ENCODE measurements at regions not wholly inside any gene's neighbourhood (a gene's known extent, or its start where the extent isn't known, plus 50 kb on each side); places are given as distances from the start of the nearest gene placed in this dataset.
"Not testable (repeated sequence)": the region's sequence is repeated elsewhere in the genome, so short reads cannot be mapped to it uniquely, and the experiment has no call there.

GRCh38 chr5:89327608-89328007 lies 444.6 kb upstream of the MEF2C start:
- Mint-ChIP-seq H3K4me3 (ENCODE audit: low read depth) (no peak overlapping the region), H3K27me3 (no peaks in the 10 kb centered on the region), H3K36me3 (ENCODE audit: insufficient read depth) (no peaks in the 10 kb centered on the region), H3K9me3 (ENCODE audit: low read depth) (peaks cover 4% of the 10 kb centered on the region), H3K27ac (no peak overlapping the region), H3K4me1 (ENCODE audit: low read depth) (no peaks in the 10 kb centered on the region)
- DNase-seq (ENCODE audit: low spot score, unreplicated experiment) = no peak
- TF ChIP-seq CTCF (IDR thresholded peaks at IDR 0.05; ENCODE audit: unreplicated experiment) = no peak

- Mint-ChIP-seq H3K27ac (no peak overlapping the region), H3K4me3 (ENCODE audit: low read depth) (no peak overlapping the region), H3K36me3 (ENCODE audit: insufficient read depth) (no peaks in the 10 kb centered on the region), H3K27me3 (no peaks in the 10 kb centered on the region), H3K9me3 (ENCODE audit: low read depth) (peaks cover 4% of the 10 kb centered on the region), H3K4me1 (ENCODE audit: low read depth) (no peaks in the 10 kb centered on the region)
- DNase-seq (ENCODE audit: low spot score, unreplicated experiment) = no peak
- TF ChIP-seq CTCF (IDR thresholded peaks at IDR 0.05; ENCODE audit: unreplicated experiment) = no peak
These were observed 442.0 kb upstream of the MEF2C start for GRCh38 chr5:89324990-89325389.

- Mint-ChIP-seq H3K27ac (no peak overlapping the region), H3K27me3 (no peaks in the 10 kb centered on the region), H3K9me3 (ENCODE audit: low read depth) (no peaks in the 10 kb centered on the region), H3K4me1 (ENCODE audit: low read depth) (peaks cover 2% of the 10 kb centered on the region), H3K4me3 (ENCODE audit: low read depth) (no peak overlapping the region), H3K36me3 (ENCODE audit: insufficient read depth) (no peaks in the 10 kb centered on the region)
- DNase-seq (ENCODE audit: low spot score, unreplicated experiment) = no peak
- no peak for TF ChIP-seq CTCF (IDR thresholded peaks at IDR 0.05; ENCODE audit: unreplicated experiment)
These were observed 437.7 kb upstream of the MEF2C start for GRCh38 chr5:89320421-89321277.

- not testable (repeated sequence) for H3K36me3 Mint-ChIP-seq (ENCODE audit: insufficient read depth); H3K4me1 Mint-ChIP-seq (ENCODE audit: low read depth); H3K27me3 Mint-ChIP-seq; DNase-seq (ENCODE audit: low spot score, unreplicated experiment); H3K9me3 Mint-ChIP-seq (ENCODE audit: low read depth); H3K27ac Mint-ChIP-seq; H3K4me3 Mint-ChIP-seq (ENCODE audit: low read depth)
These were observed 434.9 kb upstream of the MEF2C start for GRCh38 chr5:89317838-89318237.

DNA sequence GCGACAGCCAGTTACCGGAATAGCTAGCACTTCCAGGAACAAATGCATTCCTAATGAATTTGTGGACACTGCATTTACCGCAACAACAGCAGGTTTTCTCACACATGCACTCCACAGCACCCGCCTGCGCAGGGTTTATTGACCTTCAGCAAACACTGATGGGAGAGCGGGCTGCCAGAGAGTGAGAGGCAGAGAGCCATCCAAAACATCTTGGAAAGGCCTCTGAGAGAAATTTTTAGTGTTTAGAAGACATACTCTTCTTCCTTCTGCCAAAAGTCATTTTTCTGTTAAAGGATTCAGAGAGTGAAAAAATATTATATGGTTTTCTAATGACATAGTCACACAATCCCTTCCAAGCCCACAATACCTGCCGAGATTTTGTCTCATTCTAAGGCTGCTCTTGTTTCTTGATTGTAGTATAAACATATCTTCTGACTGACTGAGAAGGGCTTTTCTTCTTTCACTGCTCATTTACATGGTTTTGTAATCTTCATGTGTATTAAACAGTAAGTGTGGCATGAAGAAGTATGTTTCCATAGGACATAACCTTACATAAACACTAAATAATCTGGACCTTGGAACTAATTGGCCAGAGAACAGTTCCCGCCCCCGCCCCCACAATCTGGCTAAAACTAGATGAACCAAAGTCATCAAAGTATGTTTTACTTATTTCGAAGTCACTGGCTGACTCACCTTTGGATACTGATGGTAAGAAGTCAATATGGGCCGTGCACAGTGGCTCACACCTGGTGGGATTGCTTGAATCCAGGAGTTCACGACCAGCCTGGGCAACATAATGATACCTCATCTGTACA lies 432.5 kb upstream of the MEF2C start:
- no peaks in the 10 kb centered on the region for H3K27me3 Mint-ChIP-seq
- peaks cover 9% of the 10 kb centered on the region for H3K4me1 Mint-ChIP-seq (ENCODE audit: low read depth)
- H3K9me3 Mint-ChIP-seq (ENCODE audit: low read depth) = no peaks in the 10 kb centered on the region
- no peak overlapping the region for H3K4me3 Mint-ChIP-seq (ENCODE audit: low read depth)
- peak; percentile 10 for DNase-seq (ENCODE audit: low spot score, unreplicated experiment)
- no peaks in the 10 kb centered on the region for H3K36me3 Mint-ChIP-seq (ENCODE audit: insufficient read depth)
- no peak for TF ChIP-seq CTCF (IDR thresholded peaks at IDR 0.05; ENCODE audit: unreplicated experiment)
- H3K27ac Mint-ChIP-seq = no peak overlapping the region
